ENCODE measurements at regions not wholly inside any gene's neighbourhood (a gene's known extent, or its start where the extent isn't known, plus 50 kb on each side); places are given as distances from the start of the nearest gene placed in this dataset.

DNA sequence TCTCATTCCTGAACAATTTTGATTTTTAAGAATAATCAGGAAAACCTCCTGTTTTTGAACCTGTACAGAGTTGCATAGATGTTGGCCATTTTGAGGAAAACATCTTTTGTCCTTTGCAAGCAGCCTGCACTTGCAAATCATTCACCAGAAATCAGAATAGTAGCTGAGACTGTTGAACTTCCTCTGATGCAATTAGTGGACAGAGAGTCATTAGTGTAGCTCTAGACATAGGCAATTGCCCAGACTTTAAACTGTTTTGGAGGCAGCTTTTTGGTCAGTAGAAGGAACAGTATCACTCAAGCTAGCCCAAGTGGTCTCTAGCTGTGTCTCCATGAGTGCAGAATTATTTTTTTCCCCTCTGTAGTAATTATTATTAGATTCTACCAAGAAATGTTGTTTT, 326.1 kb downstream of the PIK3C3 start:
- no peak for DNase-seq
- H3K36me3 ChIP-seq: no peaks in the 10 kb centered on the region
- H3K4me3 ChIP-seq: no peak overlapping the region
- peaks cover 3% of the 10 kb centered on the region for H3K4me1 ChIP-seq (ENCODE audit: insufficient read depth)
- TF ChIP-seq EP300 (IDR thresholded peaks at IDR 0.05) (no peak), POLR2A (IDR thresholded peaks at IDR 0.05) (no peak)
- TF ChIP-seq, protein P1, sequence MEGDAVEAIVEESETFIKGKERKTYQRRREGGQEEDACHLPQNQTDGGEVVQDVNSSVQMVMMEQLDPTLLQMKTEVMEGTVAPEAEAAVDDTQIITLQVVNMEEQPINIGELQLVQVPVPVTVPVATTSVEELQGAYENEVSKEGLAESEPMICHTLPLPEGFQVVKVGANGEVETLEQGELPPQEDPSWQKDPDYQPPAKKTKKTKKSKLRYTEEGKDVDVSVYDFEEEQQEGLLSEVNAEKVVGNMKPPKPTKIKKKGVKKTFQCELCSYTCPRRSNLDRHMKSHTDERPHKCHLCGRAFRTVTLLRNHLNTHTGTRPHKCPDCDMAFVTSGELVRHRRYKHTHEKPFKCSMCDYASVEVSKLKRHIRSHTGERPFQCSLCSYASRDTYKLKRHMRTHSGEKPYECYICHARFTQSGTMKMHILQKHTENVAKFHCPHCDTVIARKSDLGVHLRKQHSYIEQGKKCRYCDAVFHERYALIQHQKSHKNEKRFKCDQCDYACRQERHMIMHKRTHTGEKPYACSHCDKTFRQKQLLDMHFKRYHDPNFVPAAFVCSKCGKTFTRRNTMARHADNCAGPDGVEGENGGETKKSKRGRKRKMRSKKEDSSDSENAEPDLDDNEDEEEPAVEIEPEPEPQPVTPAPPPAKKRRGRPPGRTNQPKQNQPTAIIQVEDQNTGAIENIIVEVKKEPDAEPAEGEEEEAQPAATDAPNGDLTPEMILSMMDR (IDR thresholded peaks at IDR 0.05): no peak
- no peaks in the 10 kb centered on the region for H3K27me3 ChIP-seq
- H3K9me3 ChIP-seq: no peaks in the 10 kb centered on the region
- intact Hi-C loops (cut with DNase I): no loop called here
- no peak overlapping the region for H3K27ac ChIP-seq

DNA sequence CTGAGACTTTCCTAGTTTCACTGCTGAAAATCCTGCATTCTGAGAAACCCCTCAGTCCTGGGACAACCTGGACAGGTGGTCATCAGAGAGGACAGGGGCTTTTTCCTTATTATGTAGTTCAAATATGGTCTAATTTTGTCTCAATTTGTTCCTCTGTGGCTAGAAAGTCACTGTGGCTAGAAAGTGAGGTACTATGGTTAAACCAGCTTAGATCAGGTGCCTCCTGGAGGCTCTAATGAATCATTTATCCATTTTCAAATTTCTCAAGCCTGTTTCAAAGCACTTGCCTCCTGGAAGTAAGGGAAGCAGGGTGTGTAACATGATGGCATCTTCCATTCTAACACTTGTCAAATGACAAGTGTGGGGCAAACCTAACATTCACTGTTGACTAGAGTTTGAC, 326.8 kb downstream of the PIK3C3 start:
- intact Hi-C loops (cut with DNase I): no loop called here
- Histone ChIP-seq H3K9me3 (no peaks in the 10 kb centered on the region), H3K27me3 (no peaks in the 10 kb centered on the region), H3K4me1 (ENCODE audit: insufficient read depth) (peaks cover 1% of the 10 kb centered on the region), H3K27ac (no peak overlapping the region), H3K36me3 (no peaks in the 10 kb centered on the region), H3K4me3 (no peak overlapping the region)
- no peak for DNase-seq
- TF ChIP-seq POLR2A (IDR thresholded peaks at IDR 0.05) (no peak), EP300 (IDR thresholded peaks at IDR 0.05) (no peak)
- TF ChIP-seq, protein P1 (IDR thresholded peaks at IDR 0.05): no peak

DNA sequence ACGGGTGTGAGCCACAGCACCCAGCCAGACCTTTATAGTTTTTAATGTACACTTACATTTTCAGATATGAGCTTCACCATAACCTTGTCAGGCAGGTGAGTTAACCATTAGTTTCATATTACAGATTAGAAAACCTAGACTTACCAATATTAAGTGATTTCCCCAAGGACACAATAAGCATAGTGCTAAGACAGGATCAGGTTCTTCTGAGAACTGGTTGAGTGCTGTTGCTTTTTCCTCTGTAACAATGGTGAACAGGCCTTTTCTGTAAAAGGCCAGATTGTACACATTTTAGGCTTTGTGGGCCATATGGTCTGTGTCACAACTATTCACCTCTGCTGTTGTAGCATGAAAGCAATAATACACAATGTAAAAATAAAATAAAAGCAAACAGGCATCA, 332.0 kb downstream of the PIK3C3 start:
- no peaks in the 10 kb centered on the region for H3K4me1 ChIP-seq (ENCODE audit: insufficient read depth)
- no peaks in the 10 kb centered on the region for H3K36me3 ChIP-seq
- DNase-seq: no peak
- WGBS, 3 donors: 93 to 100% (median 96%) methylated on average over 1 of the region's 1 CpG
- no peaks in the 10 kb centered on the region for H3K27me3 ChIP-seq
- TF ChIP-seq POLR2A (IDR thresholded peaks at IDR 0.05) (no peak), EP300 (IDR thresholded peaks at IDR 0.05) (no peak)
- TF ChIP-seq, protein P1 (IDR thresholded peaks at IDR 0.05): no peak
- no peaks in the 10 kb centered on the region for H3K9me3 ChIP-seq
- no peak overlapping the region for H3K4me3 ChIP-seq
- no peak overlapping the region for H3K27ac ChIP-seq
- intact Hi-C loops (cut with DNase I): no loop called here

DNA sequence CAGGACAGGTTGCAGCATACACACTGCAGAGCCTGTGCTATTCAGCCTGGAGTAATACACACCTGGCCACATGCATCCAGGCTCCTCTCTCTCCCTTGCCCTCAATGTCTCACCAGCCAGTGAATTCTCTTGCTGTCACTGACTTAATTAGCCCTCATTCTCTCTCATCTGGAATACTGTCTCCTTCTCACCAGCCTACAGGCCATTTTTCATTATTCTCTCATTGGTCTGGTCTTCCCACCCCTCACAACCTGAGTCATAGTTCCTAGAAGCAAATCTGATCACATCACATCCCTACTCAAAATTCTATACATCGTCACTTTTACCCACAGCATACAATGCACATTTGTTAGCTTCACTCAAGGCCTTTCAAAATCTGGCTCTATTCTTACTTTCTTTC, 333.1 kb downstream of the PIK3C3 start:
- WGBS, 3 donors: 98% methylated on average over 1 of the region's 1 CpG
- H3K9me3 ChIP-seq: no peaks in the 10 kb centered on the region
- H3K27me3 ChIP-seq: no peaks in the 10 kb centered on the region
- H3K36me3 ChIP-seq: no peaks in the 10 kb centered on the region
- intact Hi-C loops (cut with DNase I): no loop called here
- DNase-seq: no peak
- no peak overlapping the region for H3K4me3 ChIP-seq
- no peaks in the 10 kb centered on the region for H3K4me1 ChIP-seq (ENCODE audit: insufficient read depth)
- TF ChIP-seq, protein P1 (IDR thresholded peaks at IDR 0.05): no peak
- H3K27ac ChIP-seq: no peak overlapping the region

DNA sequence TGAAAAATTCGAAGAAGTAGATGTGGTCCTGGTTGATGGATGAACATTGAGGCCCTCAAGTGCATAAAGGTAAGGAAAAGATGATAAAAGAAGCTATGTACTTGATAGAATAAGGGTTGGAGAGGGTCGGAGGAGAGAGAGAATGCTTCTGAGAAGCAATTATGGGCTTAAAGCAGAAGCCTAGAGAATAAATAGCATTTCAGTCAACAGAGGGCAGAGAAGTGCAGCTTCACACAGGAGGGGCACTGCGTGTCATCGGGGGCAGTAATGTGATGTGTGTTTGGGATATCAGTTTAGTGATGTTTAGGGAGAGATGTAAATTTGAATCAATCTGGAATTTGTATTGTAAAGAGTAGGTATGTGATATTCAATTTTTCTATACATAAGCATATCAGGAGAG, 334.5 kb downstream of the PIK3C3 start:
- no peaks in the 10 kb centered on the region for H3K9me3 ChIP-seq
- no peak for TF ChIP-seq EP300 (IDR thresholded peaks at IDR 0.05)
- TF ChIP-seq, protein P1 (IDR thresholded peaks at IDR 0.05): no peak
- no peak for TF ChIP-seq POLR2A (IDR thresholded peaks at IDR 0.05)
- no peak for DNase-seq
- intact Hi-C loops (cut with DNase I): no loop called here
- H3K27ac ChIP-seq: no peak overlapping the region
- H3K27me3 ChIP-seq: no peaks in the 10 kb centered on the region
- H3K36me3 ChIP-seq: no peaks in the 10 kb centered on the region
- 87 to 94% (median 90%) methylated on average over 4 of the region's 4 CpGs for WGBS, 3 donors
- H3K4me3 ChIP-seq: no peak overlapping the region
- no peaks in the 10 kb centered on the region for H3K4me1 ChIP-seq (ENCODE audit: insufficient read depth)
